ENCODE measurements at regions not wholly inside any gene's neighbourhood (a gene's known extent, or its start where the extent isn't known, plus 50 kb on each side); places are given as distances from the start of the nearest gene placed in this dataset.

- 86% methylated on average over 4 of the region's 4 CpGs for WGBS
- H3K4me1 ChIP-seq: no peaks in the 10 kb centered on the region
- intact Hi-C loops (cut with DNase I): no loop called here
- H3K4me3 ChIP-seq: no peak overlapping the region
- H3K27ac ChIP-seq (replicated peaks in 1 of 4): no peak overlapping the region
- no peaks in the 10 kb centered on the region for H3K9me3 ChIP-seq
- no peak for TF ChIP-seq POLR2AphosphoS5 (IDR thresholded peaks at IDR 0.05)
- DNase-seq (ENCODE audit: extremely low spot score): no peak
- no peaks in the 10 kb centered on the region for H3K27me3 ChIP-seq
- H3K36me3 ChIP-seq: no peaks in the 10 kb centered on the region
Measured at GRCh38 chr3:153845311-153845710, 275.9 kb upstream of the ARHGEF26 start.

GRCh38 chr3:153848702-153849101 lies 272.5 kb upstream of the ARHGEF26 start:
- Histone ChIP-seq H3K27ac (replicated peaks in 1 of 4) (no peak overlapping the region), H3K36me3 (no peaks in the 10 kb centered on the region), H3K4me3 (no peak overlapping the region), H3K4me1 (no peaks in the 10 kb centered on the region), H3K9me3 (no peaks in the 10 kb centered on the region), H3K27me3 (no peaks in the 10 kb centered on the region)
- WGBS: 72% methylated on average over 3 of the region's 3 CpGs
- no peak for DNase-seq (ENCODE audit: extremely low spot score)
- no peak for TF ChIP-seq POLR2A (IDR thresholded peaks at IDR 0.05; ENCODE audit: low read depth)
- TF ChIP-seq POLR2AphosphoS5 (IDR thresholded peaks at IDR 0.05): no peak
- TF ChIP-seq CTCF (IDR thresholded peaks at IDR 0.05): no peak
- TF ChIP-seq EP300 (IDR thresholded peaks at IDR 0.05): no peak
- intact Hi-C loops (cut with DNase I): no loop called here

GRCh38 chr3:153852355-153852754 lies 268.8 kb upstream of the ARHGEF26 start:
- Histone ChIP-seq H3K27ac (replicated peaks in 1 of 4) (no peak overlapping the region), H3K27me3 (no peaks in the 10 kb centered on the region), H3K36me3 (no peaks in the 10 kb centered on the region), H3K9me3 (no peaks in the 10 kb centered on the region), H3K4me3 (no peak overlapping the region), H3K4me1 (no peaks in the 10 kb centered on the region)
- intact Hi-C loops (cut with DNase I): no loop called here
- DNase-seq (ENCODE audit: extremely low spot score): no peak
- TF ChIP-seq POLR2A (IDR thresholded peaks at IDR 0.05; ENCODE audit: low read depth) (no peak), EP300 (IDR thresholded peaks at IDR 0.05) (no peak), POLR2AphosphoS5 (IDR thresholded peaks at IDR 0.05) (no peak), CTCF (IDR thresholded peaks at IDR 0.05) (no peak)
- 76% methylated on average over 2 of the region's 2 CpGs for WGBS

GRCh38 chr3:153853163-153853562 lies 268.0 kb upstream of the ARHGEF26 start:
- H3K9me3 ChIP-seq: no peaks in the 10 kb centered on the region
- no peaks in the 10 kb centered on the region for H3K4me1 ChIP-seq
- H3K27ac ChIP-seq (replicated peaks in 1 of 4): no peak overlapping the region
- no peak overlapping the region for H3K4me3 ChIP-seq
- TF ChIP-seq EP300 (IDR thresholded peaks at IDR 0.05) (no peak), POLR2AphosphoS5 (IDR thresholded peaks at IDR 0.05) (no peak), CTCF (IDR thresholded peaks at IDR 0.05) (no peak), POLR2A (IDR thresholded peaks at IDR 0.05; ENCODE audit: low read depth) (no peak)
- no peaks in the 10 kb centered on the region for H3K36me3 ChIP-seq
- no peaks in the 10 kb centered on the region for H3K27me3 ChIP-seq
- WGBS: 89% methylated on average over 1 of the region's 1 CpG
- DNase-seq (ENCODE audit: extremely low spot score): no peak
- intact Hi-C loops (cut with DNase I): no loop called here

GRCh38 chr3:153855772-153856171 lies 265.4 kb upstream of the ARHGEF26 start:
- intact Hi-C loops (cut with DNase I): no loop called here
- Histone ChIP-seq H3K36me3 (no peaks in the 10 kb centered on the region), H3K4me1 (no peaks in the 10 kb centered on the region), H3K27ac (replicated peaks in 1 of 4) (no peak overlapping the region), H3K9me3 (no peaks in the 10 kb centered on the region), H3K27me3 (no peaks in the 10 kb centered on the region), H3K4me3 (no peak overlapping the region)
- 85% methylated on average over 1 of the region's 1 CpG for WGBS
- no peak for DNase-seq (ENCODE audit: extremely low spot score)
- no peak for TF ChIP-seq POLR2AphosphoS5 (IDR thresholded peaks at IDR 0.05)
- no peak for TF ChIP-seq EP300 (IDR thresholded peaks at IDR 0.05)
- TF ChIP-seq CTCF (IDR thresholded peaks at IDR 0.05): no peak
- no peak for TF ChIP-seq POLR2A (IDR thresholded peaks at IDR 0.05; ENCODE audit: low read depth)

Data from esophagus muscularis mucosa (tissue), 4 donors.